ENCODE measurements at regions not wholly inside any gene's neighbourhood (a gene's known extent, or its start where the extent isn't known, plus 50 kb on each side); places are given as distances from the start of the nearest gene placed in this dataset.

- TF ChIP-seq EZH2 (IDR thresholded peaks at IDR 0.05; ENCODE audit: insufficient read depth, poor library complexity, severe bottlenecking) (no peak), EZH2phosphoT487 (IDR thresholded peaks at IDR 0.05; ENCODE audit: insufficient read depth, low read depth) (no peak)
These were observed 1095.6 kb downstream of the MAT2B start for GRCh38 chr5:164600929-164601535.
